Gastrocnemius medialis (tissue), 4 donors: ENCODE measurements at regions not wholly inside any gene's neighbourhood (a gene's known extent, or its start where the extent isn't known, plus 50 kb on each side); places are given as distances from the start of the nearest gene placed in this dataset.

Experiments used
- POLR2A ChIP-seq, 2 donors: fragments of 450-650 bp; IDR thresholded peaks; one replicate each; pipeline ENCODE4 v1.6.1; 2017; ENCODE audit warnings: antibody characterized with exemption in 2 of 2, mild to moderate bottlenecking in 2 of 2, moderate library complexity in 2 of 2
- TF ChIP-seq, protein P1 (sequence below), 5 experiments: fragments of 450-650 bp in 3 of 5; fragments of 200-600 bp in 2 of 5; sonication (generic) in 2 of 5; IDR thresholded peaks in 4 of 5; conservative IDR thresholded peaks in 1 of 5; 1 replicate in 4 of 5; 2 replicates in 1 of 5; pipeline ENCODE4 v1.5.1; 2016 to 2019; ENCODE audit warnings: antibody characterized with exemption in 5 of 5, mild to moderate bottlenecking in 3 of 5, moderate library complexity in 3 of 5

DNA sequence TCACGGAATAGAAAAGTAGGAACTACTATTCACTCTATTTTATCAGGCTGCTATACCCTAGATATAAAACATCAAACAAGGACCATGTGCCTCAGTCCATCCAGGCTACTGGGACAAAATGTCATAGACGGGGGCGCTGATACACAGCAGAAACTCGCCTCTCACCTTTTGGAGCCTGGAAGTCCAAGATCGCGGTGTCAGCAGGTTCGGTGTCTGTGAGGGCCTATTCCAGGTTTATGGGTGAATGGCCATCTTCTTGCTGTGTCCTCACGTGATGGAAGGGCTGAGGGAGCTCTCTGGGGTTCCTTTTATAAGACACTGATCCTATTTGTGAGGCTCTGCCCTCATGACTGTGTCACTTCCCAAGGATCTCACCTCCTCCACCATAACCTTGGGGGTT, 89.5 kb downstream of the DLL1 start:
- TF ChIP-seq, protein P1, sequence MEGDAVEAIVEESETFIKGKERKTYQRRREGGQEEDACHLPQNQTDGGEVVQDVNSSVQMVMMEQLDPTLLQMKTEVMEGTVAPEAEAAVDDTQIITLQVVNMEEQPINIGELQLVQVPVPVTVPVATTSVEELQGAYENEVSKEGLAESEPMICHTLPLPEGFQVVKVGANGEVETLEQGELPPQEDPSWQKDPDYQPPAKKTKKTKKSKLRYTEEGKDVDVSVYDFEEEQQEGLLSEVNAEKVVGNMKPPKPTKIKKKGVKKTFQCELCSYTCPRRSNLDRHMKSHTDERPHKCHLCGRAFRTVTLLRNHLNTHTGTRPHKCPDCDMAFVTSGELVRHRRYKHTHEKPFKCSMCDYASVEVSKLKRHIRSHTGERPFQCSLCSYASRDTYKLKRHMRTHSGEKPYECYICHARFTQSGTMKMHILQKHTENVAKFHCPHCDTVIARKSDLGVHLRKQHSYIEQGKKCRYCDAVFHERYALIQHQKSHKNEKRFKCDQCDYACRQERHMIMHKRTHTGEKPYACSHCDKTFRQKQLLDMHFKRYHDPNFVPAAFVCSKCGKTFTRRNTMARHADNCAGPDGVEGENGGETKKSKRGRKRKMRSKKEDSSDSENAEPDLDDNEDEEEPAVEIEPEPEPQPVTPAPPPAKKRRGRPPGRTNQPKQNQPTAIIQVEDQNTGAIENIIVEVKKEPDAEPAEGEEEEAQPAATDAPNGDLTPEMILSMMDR (IDR thresholded peaks at IDR 0.05 in 4 of 5, conservative IDR thresholded peaks at IDR 0.05 in 1 of 5) = no peak
- TF ChIP-seq POLR2A (IDR thresholded peaks at IDR 0.05) = no peak
